HL-60/S4 treated with retinoic acid at 250 ng/mL for 4 days and 3 days (cell line): ENCODE measurements at regions not wholly inside any gene's neighbourhood (a gene's known extent, or its start where the extent isn't known, plus 50 kb on each side); places are given as distances from the start of the nearest gene placed in this dataset.

Experiments
- in situ Hi-C: fragments of 300-500 bp; cut with MboI; formaldehyde crosslinking; loops from 2 replicates; pipeline ENCODE4 v1.7.0; 2022; ENCODE audit warnings: low sequenced_read_pairs

DNA sequence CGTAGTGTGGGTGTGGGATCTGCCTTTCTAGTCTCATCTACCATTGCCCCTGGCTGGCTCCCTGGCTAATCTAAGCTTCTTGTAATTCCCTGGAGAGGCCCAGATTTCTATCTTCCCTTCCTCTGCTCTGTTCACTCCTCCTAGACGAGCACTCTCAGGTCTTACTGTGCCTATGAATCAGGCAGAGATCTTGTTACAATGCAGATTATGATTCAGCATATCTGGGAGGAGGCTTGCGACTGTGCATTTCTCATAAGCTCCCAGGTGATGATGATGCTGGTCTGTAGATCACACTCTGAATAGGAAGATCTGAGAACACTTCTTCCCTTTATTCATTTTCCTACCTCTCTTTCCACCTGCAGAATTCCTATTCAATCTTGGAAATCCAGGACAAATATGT, 200.1 kb downstream of the CBLN1 start:
- in situ Hi-C loops: no loop called here

DNA sequence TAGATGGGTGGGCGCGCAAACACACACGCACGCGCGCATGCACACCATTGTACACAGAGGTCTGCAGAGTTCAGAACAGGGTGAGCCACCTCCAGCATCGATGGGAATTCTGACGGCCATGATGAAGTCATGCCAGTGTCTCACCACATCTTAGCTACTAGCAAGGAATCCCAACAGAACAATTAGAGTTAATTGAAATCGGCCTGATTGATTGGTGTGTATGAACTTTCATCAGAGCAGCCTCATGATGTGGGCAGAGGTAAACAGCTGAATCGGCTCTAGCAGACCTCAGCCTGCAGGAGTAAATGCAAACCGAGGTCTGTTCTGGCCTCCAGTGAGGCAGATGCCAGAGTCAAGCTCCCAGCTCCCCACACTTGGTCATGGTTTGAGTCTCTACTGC, 200.6 kb downstream of the CBLN1 start:
- in situ Hi-C loops: no loop called here

DNA sequence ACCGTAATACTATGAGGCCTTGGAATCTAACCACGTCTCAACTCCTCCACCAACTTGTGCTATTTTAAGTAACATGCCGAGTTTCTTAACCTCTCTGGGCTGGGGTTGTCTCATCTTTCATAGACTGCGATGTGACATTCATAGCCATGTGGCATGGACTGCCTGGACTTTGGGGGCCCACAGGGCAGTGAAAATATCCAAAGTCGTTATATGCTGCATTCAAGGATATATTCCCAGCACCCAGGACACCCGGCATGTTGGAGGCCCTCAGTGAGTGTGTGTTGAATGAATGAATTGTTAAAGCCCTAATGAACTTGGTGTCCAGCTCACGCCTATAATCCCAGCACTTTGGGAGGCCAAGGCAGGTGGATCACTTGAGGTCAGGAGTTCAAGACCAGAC, 203.1 kb downstream of the CBLN1 start:
- in situ Hi-C loops: no loop called here

DNA sequence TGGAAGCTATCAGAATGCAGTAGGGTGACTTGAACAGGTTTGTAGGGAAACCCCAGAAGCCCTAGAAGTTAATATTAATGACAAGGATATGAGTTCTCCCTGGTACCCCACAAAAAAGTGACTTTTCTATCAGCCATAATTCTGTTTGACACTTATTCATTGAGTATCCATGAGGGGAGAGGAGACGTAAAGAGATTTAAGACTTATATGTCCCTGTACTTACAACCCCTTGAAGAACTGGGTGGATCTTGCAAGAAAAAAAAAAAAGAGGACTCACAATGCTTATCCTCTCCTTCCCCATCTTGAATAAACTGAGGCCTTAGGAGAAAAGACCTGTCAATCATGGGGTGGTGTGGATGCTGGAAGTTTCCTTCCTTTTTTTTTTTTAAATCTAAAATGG, 203.5 kb downstream of the CBLN1 start:
- in situ Hi-C loops: no loop called here

DNA sequence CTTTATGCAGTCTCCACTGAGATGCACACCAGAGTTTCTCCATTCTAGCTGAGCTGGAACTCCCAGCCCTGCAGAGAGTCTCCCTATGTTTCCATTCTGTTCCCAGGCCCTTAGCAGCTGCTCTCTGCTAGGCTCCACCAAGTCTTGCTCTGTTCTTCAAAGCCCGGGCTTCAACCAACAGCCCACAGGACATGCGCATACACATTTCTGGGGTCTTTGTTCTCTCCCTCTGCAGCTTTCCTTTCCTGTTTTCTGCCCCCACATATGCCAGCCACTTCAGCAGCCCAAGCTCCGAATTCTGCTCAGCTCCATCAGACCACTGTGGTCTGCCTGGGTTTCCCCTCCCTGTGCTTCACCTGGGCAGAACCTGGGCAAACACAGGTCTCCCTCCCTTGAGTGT, 205.9 kb downstream of the CBLN1 start:
- in situ Hi-C loops: no loop called here

DNA sequence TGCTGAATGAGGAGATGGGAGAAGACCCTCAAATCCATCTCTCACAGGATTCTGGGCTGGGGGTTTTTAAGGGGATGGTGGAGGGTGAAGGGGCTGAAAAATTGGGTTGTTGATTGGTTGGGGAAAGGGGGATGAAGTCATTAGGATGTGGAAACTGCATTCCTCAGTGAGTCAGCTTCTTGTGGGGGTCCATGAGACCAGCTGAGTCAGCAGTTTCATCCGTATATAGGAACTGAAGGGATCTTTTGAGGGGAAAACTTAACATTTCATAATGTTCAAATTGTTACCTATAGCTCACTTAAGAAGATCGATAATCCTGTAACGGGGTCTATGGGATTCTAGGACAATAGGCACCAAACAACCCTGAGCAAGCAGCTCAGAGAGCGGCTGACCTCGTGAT, 213.4 kb downstream of the CBLN1 start:
- in situ Hi-C loops: no loop called here

DNA sequence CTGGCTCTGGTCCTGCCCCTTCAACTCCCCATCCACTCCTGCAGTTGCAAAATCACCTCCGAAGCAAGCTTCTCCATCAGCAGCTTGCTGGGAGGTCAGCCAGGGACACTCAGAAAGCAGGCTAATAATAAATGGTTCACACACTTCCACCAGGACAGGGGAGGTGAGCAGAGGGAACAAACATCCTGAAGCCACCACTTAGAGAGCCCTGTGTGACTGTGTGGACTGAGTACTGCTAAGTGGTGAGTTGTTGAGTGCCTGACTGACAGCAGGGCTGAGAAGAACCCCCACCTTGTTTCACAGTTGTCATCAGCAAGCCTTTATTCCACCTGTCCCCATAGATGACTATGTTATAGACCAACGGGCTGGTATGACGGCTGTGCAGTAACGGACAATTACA, 213.9 kb downstream of the CBLN1 start:
- in situ Hi-C loops: no loop called here

DNA sequence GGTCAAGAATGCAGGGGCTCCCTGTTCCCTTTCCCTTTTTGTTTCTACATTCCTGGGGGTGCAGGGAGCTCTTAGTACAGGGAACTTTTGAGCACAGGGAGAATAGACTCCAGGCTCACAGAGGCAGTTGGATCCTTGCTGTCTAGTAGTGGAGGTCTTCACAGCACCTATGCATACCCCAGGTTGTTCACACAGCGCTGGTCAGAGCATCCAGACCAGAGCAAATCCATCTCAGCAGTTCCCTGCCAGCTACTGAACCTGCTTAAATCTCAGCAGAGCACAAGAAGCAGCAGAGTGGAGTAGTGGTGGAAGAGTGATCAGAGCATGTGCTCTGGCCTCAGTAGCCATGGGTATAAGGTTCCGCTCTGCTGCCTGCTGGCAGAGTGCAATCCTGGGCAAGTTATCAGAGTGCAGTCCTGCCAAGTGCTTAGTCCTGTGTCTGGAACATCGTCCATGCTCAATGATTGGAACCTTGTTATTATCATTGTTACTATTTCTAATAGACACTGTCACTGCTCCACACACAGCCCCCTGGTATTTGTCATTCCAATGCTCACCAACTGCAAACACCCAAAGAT, 220.4 kb downstream of the CBLN1 start:
- in situ Hi-C loops: no loop called here

DNA sequence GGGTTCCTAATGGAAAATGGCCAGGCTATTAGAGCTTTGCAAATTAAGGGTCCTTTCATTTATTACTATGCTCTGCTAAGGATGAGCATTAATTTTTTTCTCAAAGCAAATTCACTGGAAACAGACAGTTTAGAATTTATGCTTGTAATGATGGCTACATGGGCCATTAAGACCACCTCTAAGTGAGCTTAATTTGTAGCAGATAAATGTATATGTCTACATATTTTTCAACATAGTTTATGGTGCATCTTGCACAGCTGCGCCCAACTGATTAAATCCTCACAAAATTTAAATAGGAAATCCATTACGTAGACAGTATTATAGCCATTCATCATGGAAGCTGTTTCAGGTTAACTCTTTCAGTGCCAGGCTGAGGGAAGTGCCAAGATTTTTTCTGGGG, 220.9 kb downstream of the CBLN1 start:
- in situ Hi-C loops: no loop called here

DNA sequence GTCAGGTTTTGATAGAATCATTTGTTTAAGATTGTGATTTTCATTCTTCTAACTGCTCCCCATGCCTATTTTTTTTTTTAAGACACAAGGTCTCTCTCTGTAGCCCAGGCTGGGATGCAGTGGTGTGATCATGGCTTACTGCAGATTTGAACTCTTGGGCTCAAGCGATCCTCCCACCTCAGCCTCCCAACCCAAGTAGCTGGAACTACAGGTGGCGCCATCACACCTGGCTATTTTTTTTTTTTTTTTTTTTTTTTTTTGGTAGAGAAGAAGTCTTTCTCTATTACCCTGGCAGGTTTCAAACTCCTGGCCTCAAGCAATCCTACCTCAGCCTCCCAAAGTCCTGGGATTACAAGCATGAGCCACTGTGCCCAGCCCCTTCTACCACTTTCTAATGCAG, 223.3 kb downstream of the CBLN1 start:
- in situ Hi-C loops: no loop called here

DNA sequence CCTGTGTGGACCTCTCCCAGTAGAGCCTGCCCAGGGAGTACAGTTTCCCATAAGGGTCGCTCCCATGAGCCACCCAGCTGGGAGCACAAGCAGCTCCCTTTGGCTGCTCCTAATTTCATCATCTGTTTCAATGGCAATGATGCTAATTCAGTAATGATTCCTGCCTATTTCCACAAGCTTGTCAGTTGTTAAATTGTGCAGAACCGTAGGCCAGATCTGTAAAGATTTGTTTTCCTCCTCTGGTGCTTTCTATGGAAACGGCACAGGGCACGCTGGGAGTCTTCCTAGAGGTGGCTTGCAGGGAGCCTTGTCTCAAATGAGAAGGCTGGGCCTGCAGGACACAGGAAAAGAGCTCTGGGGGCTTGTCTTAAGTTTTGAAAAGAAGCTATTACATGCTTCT, 223.7 kb downstream of the CBLN1 start:
- in situ Hi-C loops: no loop called here

DNA sequence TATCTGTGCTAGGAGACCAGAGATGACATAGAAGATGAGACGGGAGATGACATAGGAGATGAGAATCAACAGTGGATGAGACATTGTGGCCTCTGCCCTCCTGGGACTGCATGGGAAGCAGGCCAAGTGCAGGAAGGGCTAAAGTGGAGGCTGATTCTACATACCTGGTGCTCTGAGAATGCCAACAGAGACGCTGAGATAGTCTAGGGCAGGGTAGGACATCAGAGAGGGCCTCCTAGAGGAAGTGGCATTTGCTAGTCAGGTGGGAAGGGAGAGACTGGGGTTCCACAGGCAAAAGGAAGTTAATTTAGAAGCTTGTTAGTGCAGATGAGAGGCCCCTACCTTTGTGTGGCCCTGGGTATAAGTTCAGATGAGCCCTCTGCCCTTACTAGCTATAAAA, 224.2 kb downstream of the CBLN1 start:
- in situ Hi-C loops: no loop called here

DNA sequence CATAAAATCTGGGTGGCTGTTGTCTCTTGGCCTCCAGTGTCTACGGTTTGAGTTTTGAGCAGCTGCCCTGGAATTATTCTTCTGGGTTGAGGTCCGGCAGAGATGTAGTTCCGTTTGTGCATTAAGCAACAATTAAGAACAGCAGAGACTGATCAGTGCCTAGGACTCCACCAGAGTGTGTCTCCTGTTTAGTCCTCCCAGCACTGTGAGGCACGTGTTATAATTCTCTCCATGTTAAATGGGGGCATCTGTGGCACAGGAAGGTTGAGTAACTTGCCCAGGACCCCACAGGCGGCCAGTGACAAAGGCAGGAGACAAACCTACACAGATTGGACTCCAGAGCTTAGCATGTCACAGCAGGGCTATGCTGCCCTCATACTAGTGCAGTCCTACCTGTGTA, 225.1 kb downstream of the CBLN1 start:
- in situ Hi-C loops: no loop called here

DNA sequence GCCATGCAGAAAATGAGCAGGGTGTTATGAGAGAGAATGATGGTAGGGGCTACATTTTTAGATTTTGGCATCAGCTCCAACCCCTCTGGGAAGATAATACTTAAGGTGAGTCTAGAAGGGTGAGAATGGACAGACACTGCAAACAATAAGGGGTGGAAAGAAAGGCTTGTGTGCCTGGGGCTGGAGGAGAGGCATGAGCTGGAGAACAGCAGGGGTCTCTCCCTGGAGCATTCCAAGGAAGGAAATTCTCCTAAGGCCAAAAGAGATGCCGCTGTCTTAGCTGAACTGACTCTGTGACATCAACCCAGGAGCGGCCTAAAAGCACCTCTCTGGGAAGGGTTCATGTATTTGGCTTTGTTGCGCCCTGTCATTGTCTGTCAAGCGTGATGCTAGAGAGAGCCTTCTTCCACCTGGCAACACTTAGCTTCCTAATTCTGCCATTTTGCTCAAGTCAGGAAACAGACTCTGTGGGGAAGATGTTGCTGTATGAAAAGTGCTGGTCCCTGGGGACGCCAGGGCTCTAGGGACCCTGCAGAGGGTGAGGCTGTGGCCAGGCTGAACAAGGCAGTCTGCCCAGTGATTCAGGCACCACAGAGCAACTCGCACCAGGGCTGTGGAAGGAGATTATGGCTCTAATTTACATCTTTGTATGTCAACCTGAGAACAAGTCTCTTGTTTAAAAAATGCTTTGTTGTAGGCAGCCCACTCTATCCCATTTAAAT, 225.7 kb downstream of the CBLN1 start:
- in situ Hi-C loops: no loop called here

DNA sequence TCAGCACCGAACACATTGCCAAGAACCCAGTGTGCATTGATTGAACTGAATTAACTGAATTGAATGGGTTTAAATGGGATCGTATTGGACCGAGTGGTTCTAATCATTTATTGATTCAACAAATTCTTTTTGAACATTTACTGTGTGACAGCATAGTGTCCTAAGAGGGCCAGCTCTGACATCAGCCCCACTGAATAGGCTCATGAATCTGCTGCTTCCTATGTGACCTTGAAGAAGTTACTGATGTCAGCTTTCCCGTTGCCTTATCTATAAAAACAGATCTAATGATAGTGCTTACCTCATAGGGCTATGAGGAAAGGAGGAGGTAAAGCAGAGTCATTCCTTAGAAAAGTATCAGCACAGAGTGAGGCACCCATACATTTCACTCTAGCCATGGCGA, 226.3 kb downstream of the CBLN1 start:
- in situ Hi-C loops: no loop called here

DNA sequence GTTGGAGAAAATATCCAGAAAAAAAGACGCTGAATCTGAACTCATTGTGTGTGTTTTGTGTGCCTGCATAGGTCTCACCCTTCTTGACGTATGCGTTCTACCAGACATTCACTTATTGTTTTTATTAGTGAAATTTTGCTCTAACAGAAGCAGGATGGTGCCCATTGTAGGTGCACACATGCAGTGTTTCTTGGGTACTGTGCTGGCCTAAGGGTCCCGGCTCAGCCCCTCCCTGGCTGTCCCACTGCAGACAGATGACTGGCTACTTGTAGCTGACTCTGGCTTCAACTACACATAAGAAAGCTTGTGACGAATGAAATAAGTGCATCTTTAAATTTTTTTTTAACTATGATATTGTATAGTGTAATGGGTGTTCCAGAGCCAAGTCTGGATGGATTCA, 227.0 kb downstream of the CBLN1 start:
- in situ Hi-C loops: no loop called here

DNA sequence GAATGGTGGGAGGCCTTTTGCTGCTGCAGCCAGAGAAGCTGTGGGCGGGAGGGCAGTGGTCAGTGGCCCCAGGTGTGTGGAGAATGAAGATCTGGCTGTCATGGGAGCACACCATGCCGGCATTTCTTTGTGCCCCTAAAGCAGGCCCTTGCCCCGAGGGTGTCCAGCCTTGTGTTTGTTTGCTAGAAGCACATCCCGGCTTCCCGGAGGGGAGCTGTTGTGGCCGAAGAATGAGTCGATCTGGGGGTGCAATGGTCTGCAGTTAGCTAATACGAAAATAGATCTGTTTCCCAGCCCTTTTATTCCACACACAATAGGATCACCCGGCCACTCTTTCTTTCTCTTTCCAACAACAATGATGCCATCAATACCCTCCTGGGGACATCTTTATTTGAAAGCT, 228.8 kb downstream of the CBLN1 start:
- in situ Hi-C loops: no loop called here

DNA sequence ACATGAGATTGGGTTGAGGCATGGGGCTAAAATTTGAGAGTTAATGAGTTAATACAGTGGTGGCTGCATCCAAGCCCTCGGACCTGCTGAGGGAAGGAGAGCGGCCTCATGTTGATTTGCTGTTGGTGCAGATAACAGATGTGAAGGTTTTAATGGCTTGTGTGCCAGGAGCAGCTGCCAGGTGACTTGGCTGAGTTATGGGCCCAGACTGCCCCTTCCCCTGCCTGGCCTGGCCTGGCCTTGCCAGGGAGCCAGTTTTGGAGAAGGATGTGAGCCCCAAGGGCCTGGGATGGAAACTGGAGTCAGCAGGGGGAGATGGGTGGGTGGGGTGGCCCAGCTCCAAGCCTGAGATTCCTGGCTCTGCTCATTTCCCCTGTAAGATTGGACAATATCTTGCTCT, 230.1 kb downstream of the CBLN1 start:
- in situ Hi-C loops: no loop called here

DNA sequence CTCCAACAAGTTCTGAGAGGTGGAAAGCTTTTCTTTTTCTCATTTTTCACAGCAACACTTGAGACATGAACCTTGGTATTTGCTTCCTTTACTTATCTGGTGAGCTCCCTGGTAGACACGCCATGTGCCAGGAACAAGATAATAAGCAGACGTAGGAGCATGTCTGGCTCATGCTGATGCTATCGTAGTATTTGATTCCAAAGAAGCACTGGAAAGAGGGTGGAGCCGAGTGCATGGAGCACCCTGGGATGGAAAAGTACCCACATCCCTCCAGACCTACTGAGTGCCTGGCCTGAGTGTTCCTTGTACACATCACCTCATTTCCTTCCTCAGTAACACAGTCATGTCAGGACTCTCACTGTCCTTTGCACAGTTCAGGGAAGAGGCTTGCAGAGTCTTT, 231.0 kb downstream of the CBLN1 start:
- in situ Hi-C loops: no loop called here

DNA sequence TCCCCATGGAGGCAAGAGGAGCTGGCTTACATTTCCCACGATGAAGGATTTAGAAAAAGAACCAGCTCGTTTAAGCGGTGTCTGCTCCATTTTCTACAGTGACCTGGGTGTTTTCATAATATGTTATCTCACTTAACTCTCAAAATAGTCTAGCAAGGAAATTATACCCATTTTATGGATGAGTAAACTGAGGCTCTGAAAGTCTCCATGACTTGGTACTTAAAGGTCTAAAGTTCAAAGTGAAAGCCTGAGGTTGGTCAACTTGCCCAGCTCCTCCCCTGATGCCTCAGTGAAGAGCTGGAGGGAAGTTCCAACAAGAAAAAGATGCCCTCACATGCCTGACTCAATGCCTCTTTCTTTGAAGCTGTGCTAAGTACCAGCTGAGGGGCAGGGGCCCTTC, 232.0 kb downstream of the CBLN1 start:
- in situ Hi-C loops: no loop called here

DNA sequence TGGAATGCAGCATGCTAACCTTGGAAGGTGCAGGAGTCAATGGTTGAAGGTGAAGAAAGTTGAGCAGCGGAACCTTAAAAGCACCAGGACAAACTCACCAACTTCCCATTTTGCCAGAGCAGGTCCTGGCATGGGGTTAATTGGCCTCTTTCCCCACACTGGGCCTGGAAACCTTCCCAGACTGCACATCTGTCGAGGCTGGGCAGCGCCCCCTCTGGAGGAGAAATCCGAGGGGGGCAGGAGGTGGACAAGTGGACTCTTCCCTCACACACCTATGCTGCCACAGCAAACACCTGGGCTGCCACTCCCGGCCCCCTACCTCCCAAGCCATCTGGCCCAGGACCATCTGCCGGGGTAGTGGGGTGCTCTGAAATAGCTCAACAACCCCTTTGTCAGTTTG, 232.4 kb downstream of the CBLN1 start:
- in situ Hi-C loops: no loop called here

DNA sequence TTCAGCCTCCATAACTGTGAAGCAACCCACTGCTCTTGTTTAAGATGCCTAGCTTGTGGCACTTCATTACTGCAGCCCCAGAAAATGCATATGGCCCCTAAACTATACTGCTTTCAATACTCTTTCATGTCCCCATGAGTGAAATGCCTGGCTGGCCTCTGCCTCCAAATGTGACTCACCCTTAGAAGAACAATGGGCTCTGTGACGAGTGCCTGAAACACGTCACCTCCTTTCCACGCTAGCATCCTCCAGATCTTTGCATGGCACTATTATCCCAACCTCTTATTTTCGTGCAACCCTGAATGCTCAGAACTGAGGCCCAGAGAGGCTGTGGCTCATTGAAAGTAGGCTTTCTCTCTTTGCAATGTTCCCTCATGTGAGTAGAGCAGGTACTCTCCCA, 233.1 kb downstream of the CBLN1 start:
- in situ Hi-C loops: no loop called here

DNA sequence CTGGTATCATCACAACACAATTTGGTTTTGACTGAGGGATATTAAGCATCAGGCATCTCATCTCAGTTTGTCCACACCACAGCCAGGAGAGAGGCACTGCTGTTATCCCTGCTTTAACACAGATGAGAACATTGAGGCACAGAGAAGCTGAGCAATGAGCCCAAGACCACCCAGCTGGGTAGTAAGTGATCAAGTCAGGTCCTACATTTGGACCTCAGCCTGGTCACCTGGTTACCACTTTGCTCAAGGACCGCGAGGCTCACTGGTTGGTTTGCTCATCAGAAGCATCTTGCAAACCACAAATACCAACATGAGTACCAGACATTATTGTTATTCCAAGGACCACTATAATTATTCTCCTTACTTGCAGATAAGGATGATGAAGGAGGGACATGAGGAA, 245.5 kb downstream of the CBLN1 start:
- in situ Hi-C loops: no loop called here
